CD4-positive, alpha-beta T cell treated with Interferon alpha-2 for 1 hour (primary cell): ENCODE measurements at regions not wholly inside any gene's neighbourhood (a gene's known extent, or its start where the extent isn't known, plus 50 kb on each side); places are given as distances from the start of the nearest gene placed in this dataset.

ENCODE experiments used
- DNase-seq, 2 donors: peaks; one replicate each; pipeline ENCODE4 v3.0.0-alpha.2; 2020 to 2022

DNA sequence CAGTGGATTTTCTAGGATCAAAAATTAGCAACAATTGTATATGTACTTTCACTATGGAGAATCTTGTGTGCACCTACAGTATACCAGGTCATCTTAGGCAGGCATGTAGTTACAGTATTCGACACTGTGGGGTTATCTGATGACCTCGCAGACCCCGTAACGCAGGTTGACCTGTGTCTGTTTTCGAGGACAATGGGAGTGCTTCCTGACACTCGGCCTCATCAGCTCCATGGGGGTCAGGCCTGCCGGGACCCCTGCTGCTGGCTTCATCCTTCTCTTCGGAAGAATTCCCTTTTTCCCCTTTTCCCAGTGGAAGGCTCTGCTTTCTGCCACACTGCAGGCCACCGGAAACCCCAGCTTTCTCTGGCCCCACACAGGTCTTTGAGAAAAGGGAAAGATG lies 102.8 kb upstream of the TMEM18 start:
- DNase-seq, result no peak

DNA sequence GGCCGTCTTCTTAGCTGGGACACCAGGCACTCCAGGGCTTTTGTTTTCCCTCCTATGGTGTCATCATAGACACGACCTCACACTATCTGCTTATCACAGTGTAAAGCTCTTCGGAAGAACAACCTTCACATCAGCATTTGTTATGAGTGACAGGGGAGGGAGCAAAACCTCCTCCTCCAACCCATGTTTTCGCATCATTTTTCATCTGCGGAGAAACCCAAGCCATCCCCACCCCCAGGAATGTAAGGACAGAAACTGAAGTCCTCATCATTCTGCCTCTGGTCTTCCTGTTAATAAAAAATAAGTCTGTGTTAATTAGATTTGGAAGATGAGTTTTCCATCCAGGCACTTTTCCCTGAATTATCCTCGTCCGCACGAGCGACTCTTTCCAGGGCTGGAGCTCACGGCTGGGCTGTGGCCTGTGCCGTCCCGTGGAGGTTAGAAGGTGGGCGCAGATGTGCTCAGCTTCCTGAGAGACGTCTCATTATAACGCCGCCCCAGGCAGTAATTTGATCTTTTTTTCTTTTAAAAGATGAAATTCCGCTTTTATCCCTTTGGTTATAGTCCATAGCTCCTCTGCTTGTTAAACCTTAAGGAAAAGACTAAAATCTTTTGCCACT lies 101.6 kb upstream of the TMEM18 start:
- no peak for DNase-seq

DNA sequence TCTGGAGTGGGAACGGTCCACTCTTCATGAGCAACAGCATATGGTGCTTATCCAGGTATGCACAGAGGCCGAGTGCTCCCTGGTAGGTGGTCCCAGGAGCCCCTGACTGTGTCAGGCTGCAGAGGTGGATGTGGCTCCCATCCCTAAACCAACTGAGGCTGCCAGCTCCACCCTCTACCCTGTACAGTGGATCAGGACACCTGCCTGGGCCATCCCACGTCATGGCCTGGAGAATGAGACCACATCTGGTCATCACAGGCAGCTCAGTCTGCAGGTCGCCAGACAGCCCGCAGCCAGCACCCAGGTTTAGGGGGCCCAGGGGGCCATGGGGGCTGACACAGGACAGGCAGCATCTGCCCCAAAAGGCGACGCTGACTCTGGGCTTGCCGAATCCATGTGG lies 100.3 kb upstream of the TMEM18 start:
- no peak for DNase-seq

DNA sequence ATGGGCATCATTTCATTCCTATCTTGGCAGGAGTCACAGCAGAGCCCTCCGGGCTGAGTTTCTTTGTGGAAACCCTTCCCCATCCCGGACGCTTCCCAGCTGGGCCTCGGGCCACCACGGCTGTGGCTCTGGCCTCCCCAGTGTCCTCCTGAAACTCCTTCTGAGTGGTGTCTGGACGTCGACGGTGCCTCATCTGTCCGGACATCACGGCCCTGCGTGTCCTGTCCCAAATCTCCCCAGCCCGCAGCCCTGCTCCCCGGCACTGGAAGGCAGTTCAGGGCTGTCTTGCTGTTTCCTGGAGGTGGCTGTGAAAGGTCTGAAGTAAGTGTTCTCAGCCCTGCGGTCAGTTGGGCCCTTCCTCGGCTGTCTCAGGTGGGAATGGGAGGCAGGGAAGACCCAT lies 99.8 kb upstream of the TMEM18 start:
- no peak for DNase-seq

DNA sequence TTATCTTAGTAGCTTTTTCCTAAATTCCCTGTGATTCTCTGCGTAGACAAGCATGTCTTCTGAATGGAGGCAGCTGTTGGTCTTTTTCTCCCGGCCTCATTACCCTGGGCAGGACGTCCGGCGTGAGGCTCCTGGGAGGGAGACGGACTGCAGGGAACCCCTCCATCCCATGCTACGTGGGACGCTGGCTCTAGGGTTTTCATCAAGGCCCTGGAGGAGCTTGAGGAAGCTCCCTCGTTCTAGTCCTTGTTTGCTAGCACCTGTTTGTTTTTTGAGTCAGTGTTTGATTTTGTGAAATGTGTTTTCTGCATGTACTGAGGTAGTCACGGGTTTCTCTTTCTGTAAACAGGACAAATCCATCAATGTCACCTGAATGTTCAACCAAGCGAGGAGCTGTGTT lies 99.3 kb upstream of the TMEM18 start:
- DNase-seq, result no peak

DNA sequence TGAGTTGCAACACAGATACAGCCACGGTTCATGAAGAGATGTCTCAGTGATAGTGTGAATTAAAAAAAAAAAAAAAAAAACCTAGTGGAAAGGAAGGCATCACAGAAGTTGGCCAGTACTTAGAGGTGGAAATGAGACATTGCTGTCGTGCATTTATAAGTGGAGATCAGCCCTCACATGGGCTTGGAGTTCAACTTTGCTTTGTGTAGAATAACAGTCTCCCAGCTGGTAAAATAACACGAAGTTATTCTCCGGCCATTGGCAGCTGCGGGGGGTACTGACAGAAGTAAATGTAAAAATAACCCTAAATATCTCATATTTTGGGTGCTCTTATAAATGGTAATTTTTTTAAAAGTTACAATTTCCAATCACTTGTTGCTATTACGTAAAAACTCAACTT lies 98.8 kb upstream of the TMEM18 start:
- DNase-seq, result no peak

DNA sequence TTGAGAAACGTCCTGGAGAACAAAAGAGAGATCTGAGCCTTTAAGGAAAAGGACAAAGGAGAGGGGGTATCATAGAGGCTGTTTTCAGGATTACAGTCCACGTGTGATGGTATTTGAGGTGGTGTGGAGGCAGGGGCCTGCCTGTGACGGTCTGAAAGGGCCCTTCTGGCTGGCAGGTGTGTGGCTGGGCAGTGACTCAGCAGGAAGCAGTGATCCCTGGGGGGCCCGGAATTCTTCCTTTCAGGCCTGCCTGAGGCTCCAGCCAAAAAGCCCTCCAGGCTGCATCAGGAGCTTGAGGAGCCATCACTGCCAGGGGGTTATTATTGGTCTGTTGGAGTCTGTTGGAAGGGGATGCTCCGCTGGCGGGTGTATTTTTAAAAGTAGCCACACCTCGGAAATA lies 97.2 kb upstream of the TMEM18 start:
- no peak for DNase-seq

DNA sequence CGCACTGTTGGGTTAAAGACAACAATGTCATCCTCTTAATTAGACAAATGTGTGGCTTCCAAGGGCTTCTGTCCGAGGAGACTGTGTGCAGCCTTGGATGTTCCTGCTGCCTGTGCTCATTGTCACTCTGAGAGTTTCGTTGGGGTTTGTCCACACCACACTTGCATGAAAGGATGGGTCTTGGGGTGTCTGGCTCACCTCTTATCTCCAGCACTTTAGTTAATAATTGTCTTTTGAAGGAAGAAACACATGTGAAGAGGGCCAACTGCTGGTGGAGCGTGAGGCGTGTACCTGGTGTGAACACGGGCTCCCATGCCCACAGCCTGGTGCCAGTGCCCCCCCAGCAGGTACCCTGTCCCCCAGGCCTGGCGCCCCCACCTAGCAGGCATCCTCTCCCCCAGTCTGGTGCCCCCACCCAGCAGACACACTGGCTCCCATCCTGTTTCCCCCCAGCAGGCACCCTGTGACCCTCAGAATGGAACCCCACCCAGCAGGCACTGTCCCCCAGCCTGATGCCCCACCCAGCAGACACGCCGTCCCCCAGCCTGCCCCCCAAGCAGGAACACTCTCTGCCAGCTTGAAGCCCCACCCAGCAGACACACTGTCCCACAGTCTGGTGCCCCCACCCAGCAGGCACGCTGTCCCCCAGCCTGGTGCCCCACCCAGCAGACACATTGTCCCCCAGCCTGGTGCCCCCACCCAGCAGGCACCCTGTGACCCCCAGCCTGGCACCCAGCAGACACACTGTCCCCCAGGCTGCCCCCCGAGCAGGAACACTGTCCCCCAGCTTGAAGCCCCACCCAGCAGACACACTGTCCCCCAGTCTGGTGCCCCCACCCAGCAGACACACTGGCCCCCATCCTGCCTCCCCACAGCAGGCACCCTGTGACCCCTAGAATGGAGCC lies 96.3 kb upstream of the TMEM18 start:
- DNase-seq, result no peak

DNA sequence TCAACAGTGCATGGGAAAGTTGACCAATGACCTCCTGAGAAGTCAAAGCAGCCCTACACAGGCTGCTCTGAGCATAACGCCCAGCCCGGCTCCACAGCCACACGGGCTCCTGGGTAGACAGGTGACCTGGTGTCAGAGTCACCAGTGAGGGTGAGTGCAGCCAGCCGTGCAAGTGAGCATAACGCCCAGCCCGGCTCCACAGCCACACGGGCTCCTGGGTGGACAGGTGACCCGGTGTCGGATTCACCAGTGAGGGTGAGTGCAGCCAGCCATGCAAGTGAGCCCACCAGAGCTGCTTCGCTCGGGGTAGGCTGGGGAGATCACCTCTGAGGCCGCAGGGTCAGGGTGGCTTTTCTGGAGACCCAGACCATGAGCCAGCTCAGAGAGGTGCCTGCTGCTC lies 94.3 kb upstream of the TMEM18 start:
- no peak for DNase-seq

DNA sequence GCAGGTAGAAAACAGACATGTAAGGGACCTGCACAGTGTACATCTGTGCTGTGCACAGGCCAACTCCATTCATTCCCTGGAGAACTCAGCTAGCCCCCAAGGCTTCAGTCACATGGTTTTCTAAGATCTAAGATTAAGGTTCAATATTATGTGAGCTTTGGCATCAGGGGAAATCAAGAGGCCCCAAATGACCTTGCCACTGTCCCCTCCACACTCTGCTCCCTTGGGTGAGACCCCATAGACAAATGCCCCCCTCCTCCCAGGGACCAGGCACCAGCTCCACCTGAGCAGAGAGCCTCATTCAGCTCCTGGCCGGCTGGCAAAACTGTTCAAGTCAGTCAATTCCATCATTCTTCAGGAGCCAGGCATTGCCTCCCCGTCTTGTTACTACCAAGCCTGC lies 93.6 kb upstream of the TMEM18 start:
- DNase-seq, result no peak

DNA sequence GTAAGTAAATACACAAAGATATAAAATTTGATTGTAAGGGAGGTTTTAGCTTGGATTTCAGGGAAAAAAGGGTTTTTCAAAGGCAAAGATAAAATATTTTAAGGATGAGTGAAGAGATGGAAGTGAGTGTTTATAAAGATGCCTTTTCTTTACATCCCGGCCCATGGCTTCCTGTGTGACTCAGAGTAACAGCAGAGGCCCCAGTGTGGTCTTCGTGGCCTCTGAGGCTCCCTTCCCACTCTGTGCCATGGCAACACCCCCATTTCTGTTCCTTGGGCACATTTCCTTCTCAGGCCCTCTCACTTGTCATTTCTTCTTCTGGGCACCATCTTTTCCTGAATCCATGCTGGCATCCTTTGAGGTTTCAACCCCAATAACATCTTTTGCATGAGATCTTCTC lies 92.6 kb upstream of the TMEM18 start:
- DNase-seq, result no peak

DNA sequence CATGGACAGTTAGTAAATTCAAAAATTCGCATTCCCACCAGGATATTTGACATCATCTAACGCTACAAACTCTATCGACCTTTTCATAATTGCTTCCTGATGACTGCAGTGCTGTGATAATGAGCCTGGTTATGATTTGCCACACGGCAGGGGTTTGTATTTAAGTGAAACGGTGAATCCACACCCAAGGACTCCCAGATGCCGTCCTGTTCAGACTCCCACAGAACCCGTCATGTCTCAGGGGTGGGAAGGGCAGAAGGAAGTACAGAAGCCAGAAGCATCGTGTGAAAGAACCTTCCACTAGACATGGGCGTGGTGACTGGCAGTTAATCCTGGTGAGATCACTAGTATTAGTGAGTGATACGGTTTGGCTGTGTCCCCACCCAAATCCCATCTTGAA lies 91.2 kb upstream of the TMEM18 start:
- no peak for DNase-seq

DNA sequence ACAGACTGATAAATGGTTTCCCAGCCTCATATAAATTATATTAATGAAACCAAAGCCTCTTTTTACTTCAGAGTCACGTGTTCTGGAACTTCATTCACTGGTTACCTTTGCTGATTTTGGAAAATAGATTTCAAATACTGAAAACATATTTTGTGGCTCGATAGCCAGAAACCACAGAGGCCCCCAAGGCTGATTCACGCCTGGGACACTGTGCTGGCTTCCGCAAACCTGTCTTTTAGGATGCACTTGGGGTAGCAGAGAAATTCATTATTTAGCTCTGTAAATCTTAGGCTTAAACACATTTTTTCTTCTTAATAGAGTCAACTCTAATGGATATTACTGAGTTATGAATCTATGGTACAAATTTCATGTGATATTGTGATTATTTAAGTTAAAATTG lies 90.7 kb upstream of the TMEM18 start:
- no peak for DNase-seq

DNA sequence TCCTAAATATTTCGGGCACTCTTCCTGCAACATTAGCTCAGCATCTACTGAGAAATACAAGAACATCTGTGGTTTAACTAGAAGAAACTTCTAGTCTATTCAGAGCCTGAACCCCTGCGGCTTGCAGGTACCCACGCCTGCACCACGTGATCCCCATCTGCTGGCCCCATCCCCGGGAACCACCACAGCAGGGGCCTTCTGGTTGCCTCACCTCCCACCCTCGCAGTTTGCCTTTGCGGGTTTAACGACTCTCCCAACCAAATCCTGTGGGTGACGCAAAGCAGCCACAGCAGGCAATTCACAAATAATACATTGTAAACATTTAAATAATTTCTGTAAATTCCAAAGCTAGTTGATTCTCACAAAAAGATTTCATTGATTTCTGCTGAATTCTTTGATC lies 90.2 kb upstream of the TMEM18 start:
- peak in 1 of 2 donors; percentile 11 for DNase-seq

DNA sequence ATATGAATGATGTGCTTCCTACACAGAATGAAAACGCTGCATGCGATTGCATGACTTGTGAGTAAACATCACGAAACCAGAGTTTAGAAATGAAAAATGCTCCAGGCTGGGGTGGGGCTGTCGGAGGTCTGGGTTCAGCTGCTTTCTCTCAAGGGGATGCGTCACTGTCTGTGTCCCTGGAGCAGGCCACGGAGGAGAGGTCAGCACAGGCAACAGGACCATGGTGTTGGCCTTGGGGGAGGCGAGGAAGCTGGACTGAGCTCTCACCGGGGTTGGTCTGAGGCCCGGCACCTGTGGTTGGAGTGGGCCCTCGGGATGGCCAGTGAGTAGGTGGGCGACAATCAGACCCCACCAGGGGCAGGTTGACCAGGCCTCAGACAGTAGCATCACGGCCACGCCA lies 89.0 kb upstream of the TMEM18 start:
- DNase-seq, result no peak

DNA sequence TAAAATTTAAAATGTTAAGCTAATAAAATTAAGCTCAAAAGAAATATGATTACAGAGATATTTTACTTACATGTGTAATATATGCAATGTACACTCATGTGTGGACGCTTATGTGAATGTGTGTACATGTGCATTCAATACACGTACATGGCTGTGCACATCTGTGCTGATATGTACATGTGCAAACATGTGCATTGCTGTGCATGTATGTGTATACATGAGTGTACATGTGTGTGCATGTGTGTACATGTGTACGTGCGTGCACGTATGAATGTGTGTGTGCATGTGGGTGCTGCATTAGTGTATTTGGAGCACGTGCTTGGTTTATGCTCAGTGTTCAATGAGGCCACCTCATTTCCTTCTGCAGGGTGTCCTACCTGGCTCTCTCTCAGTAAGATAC lies 88.2 kb upstream of the TMEM18 start:
- DNase-seq, result no peak

DNA sequence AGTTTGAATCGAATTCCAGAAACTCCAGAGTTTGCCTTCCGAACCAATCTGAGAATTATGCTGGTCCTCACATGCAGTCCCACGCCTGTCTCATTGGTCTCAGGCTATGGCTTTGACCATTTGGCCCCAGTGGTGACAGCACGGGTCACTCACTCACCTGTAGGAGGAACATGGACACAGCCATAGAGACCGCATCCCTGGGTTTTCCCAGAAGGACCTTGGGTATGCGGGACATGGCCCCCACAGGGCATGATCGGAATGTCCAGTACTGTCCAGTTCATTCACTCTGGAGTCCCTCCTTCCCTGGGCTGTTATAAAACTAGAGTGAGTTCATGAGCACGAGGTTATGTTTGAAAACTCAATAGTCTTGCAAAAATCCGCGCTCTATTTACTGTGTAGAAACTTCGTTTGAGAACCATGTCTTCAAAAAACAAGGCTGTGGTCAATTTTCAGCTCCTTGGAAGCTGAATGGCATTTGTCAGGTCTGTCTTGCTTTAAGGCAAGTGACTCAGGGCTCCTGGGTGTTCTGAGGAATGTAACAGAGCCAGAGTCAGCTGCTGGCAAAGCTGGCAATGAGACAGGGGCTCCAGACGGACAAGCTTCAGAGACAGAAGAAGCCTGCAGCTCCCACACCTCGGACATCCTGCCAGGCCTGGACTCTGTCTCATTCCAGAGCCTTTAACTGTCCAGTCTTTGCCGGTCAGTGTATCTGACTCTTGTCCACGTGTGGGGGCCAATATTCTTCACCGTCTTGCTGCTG lies 86.7 kb upstream of the TMEM18 start:
- DNase-seq, result no peak

DNA sequence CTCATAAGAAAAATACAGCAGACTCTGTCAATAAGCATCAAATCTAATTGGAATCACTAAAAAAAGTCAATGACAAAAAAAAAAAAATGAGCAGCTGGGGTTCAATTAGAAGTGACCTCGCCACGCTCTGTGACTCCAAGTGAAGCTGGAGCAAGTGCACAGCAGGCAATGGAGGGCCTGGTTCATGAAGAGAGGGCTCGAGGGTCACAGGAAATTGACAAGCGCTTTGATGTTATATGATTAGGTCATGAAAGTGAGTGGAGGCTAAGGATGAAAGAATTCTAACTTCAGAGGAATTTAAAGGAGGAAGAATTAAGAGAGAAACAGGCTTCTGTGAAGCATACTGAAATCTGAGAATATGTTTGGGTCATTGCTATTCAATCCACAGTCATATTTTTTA lies 85.4 kb upstream of the TMEM18 start:
- DNase-seq, result no peak

DNA sequence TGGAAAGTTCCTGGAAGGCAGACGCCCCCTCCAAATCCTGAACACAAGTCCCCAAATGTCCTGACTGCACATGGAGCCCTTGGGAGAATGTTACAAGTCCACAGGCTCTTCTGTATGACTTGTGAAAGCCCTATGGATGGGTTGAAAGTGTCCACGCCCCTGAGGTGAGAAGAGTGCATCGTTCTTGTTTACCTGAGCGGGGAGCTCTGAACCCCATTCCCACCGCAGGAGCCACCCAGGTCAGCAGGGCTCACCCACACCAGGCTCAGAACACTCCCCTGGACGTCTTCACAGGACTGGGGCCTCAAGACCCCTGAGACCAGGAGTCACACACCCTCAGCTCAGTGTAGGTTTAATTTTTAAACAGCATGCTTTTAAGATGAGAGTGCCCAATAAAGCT lies 84.2 kb upstream of the TMEM18 start:
- no peak for DNase-seq

DNA sequence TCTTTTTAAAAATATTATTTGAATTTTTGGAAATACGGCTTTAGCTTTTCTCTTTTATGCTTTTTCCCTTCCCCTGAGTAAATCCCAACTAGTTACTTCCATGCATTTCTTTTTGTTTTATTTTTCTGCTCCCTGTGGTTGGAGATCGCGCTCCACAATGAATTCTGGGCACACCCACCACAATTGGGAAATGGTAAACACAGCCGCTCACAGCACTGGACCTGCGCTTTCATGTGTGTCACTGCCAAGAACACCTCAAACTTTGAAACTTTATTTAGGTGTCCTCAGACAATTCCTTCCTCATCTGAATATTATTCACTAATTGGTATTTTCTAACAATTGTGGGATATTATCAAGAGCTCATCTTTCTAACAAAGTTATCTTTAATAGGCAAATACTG lies 82.8 kb upstream of the TMEM18 start:
- DNase-seq, result no peak

DNA sequence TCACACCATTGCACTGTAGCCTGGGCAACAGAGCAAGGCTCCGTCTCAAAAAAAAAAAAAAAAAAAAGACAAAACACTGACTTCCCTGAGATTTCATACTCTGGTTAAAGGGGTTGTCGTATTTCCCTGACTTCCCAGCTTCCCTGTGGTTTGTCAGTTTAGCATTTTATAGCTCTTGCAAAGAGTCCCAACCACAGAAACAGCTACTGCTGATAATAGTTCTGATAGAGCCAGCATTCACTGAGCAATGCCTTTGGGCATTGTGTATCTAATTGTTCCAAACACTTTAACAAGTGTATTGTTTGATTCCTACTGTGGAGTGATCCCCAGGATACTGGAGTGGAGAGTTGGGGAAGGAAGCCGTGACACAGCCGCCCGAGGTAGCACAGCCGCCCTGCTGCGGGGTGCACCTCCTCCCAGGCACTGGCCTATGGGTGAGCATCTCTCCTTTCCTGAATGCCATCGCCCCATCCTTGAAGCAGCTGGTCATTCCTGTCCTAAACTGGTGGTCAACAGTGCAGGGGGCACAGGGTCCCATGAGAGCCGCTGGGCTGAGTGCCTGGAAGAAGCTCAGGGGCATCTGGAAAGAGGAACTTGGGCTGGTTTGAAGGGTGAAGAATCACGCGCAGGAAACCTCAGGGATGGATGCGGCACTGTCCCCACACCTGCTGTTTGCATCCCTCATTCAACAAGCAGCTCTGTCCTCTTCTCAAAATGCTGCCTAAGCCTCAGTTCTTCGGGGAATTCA lies 81.0 kb upstream of the TMEM18 start:
- no peak for DNase-seq

DNA sequence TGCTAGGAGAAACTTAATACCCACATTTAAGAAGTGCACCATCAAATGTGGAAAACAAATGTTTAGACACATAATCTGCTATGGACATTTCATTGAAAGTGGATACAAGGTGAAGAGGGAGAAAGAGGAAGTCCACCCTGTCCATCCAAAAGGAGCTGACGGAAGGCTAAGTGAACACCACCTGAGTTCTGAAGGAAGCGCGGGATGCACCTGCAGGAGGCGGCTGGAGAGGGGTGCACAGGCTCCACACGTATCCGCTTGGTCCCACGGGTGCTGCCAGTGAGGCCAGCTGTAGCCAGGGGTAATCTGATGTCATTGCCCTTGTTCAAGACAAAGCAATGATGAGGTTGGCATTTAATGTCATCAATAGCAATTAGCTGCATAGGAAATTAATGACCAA lies 75.9 kb upstream of the TMEM18 start:
- DNase-seq, result no peak

DNA sequence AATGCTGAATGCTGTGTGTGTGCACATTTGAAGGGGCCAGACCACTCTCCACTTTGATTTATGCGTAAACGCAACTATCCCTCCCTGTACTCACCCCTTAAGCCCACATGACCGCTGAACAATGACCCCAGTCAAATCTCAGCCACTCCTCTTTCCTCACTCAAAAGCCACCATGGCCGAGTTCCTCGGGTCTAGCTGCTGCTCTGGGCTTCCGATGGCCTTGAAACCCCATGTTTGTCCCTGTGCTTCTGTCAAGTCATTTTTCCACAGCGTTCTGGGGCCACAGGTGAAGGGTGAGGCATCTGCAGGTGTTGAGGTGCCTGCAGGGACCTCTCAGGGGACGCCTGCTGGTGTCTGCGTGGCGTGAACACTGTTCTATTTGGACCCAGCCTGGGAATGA lies 74.3 kb upstream of the TMEM18 start:
- DNase-seq, result no peak
